Natural killer cell (primary cell): ENCODE measurements at regions not wholly inside any gene's neighbourhood (a gene's known extent, or its start where the extent isn't known, plus 50 kb on each side); places are given as distances from the start of the nearest gene placed in this dataset.

ENCODE experiments used
- ATAC-seq, 3 donors: fragments of 150-1000 bp in 2 of 3; fragments of 200-7000 bp in 1 of 3; cut with Tn5 transposase; 1 replicate in 1 of 3; 2 replicates in 2 of 3; pipeline ENCODE4 v1.10.0; 2021; ENCODE audit warnings: mild to moderate bottlenecking in 2 of 3, moderate library complexity in 2 of 3
- DNase-seq, 2 donors: peaks; one replicate each; pipeline versions ENCODE4 v3.0.0 to v3.0.0-alpha.2; 2013 to 2021; ENCODE audit warnings: mixed read lengths in 1 of 2
- H3K27ac ChIP-seq: one replicate; pipeline ENCODE4 v1.5.1; 2013; ENCODE audit warnings: mild to moderate bottlenecking, low read length
- H3K27me3 ChIP-seq: one replicate; pipeline ENCODE4 v1.6.1; 2013; ENCODE audit warnings: low read length; ENCODE audit not compliant: control insufficient read depth, insufficient read depth
- H3K36me3 ChIP-seq: one replicate; pipeline ENCODE4 v1.6.1; 2013; ENCODE audit warnings: low read length; ENCODE audit not compliant: control insufficient read depth, insufficient read depth
- H3K4me1 ChIP-seq: one replicate; pipeline ENCODE4 v1.6.1; 2013; ENCODE audit warnings: low read length; ENCODE audit not compliant: control insufficient read depth, insufficient read depth
- H3K4me3 ChIP-seq: one replicate; pipeline ENCODE4 v1.5.1; 2013; ENCODE audit warnings: low read length
- H3K9me3 ChIP-seq: one replicate; pipeline ENCODE4 v1.6.1; 2013; ENCODE audit warnings: low read length; ENCODE audit not compliant: control insufficient read depth, insufficient read depth
- H3K27ac Mint-ChIP-seq, 2 donors: one replicate each; pipeline ENCODE4 v1.8.0; 2022; ENCODE audit warnings: mild to moderate bottlenecking in 2 of 2, mixed read lengths in 2 of 2, moderate library complexity in 1 of 2
- H3K27me3 Mint-ChIP-seq, 2 donors: one replicate each; pipeline ENCODE4 v1.8.0; 2022; ENCODE audit warnings: low read depth in 2 of 2, mixed read lengths in 2 of 2
- H3K36me3 Mint-ChIP-seq: one replicate; pipeline ENCODE4 v1.8.0; 2022; ENCODE audit warnings: mixed read lengths
- H3K4me1 Mint-ChIP-seq, 2 donors: one replicate each; pipeline ENCODE4 v1.8.0; 2022; ENCODE audit warnings: mixed read lengths in 2 of 2
- H3K4me3 Mint-ChIP-seq: one replicate; pipeline ENCODE4 v1.8.0; 2022; ENCODE audit warnings: mild to moderate bottlenecking, moderate library complexity, mixed read lengths
- H3K9me3 Mint-ChIP-seq, 2 donors: one replicate each; pipeline ENCODE4 v1.8.0; 2022; ENCODE audit warnings: mixed read lengths in 2 of 2
- WGBS: methylation state at CpG from one replicate; pipeline ENCODE4 v1.1.7; 2013; ENCODE audit warnings: missing lambda C conversion rate; ENCODE audit not compliant: insufficient coverage; 5-methylcytosine and 5-hydroxymethylcytosine counted together
- intact Hi-C: fragments of 100-400 bp; cut with micrococcal nuclease; formaldehyde crosslinking; loops from one replicate; pipeline ENCODE4 v1.14.2; 2022
- TF ChIP-seq, protein P1 (sequence below): fragments of 200-600 bp; IDR thresholded peaks from one replicate; pipeline ENCODE4 v1.8.0; 2022; ENCODE audit warnings: antibody characterized with exemption

DNA sequence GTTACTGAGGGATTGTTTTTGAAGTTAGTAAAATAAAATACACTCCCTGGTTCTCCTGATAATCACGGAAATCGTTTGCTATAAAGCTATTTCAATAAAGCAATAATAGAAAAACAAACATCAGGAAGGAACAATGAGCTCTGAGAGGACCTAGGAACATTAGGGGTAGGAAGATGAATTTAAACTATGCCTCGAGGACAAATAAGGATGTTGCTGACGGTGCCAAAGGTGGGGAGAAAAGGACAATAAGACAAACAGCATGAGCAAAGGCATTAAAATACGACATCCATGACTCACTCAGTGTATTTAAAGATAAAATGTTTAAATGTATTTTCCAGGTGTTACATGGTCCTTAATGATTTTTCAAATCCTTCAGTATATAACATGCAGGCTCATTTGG is 110.3 kb downstream of the MTNR1A start:
- WGBS = 72% methylated on average over 2 of the region's 5 CpGs
- H3K27ac Mint-ChIP-seq = no peak overlapping the region
- no peak overlapping the region for H3K4me3 ChIP-seq
- H3K9me3 Mint-ChIP-seq = peaks cover 8 to 9% of the 10 kb centered on the region in 2 donors
- no peaks in the 10 kb centered on the region for H3K27me3 Mint-ChIP-seq
- H3K4me1 Mint-ChIP-seq = no peaks in the 10 kb centered on the region
- peaks cover 3% of the 10 kb centered on the region for H3K9me3 ChIP-seq
- no peaks in the 10 kb centered on the region for H3K27me3 ChIP-seq
- intact Hi-C loops = no loop called here
- DNase-seq (no peak), ATAC-seq (no peak)
- no peaks in the 10 kb centered on the region for H3K36me3 ChIP-seq
- no peaks in the 10 kb centered on the region for H3K36me3 Mint-ChIP-seq
- no peak overlapping the region for H3K4me3 Mint-ChIP-seq
- no peak overlapping the region for H3K27ac ChIP-seq
- H3K4me1 ChIP-seq = no peaks in the 10 kb centered on the region
- TF ChIP-seq, protein P1, sequence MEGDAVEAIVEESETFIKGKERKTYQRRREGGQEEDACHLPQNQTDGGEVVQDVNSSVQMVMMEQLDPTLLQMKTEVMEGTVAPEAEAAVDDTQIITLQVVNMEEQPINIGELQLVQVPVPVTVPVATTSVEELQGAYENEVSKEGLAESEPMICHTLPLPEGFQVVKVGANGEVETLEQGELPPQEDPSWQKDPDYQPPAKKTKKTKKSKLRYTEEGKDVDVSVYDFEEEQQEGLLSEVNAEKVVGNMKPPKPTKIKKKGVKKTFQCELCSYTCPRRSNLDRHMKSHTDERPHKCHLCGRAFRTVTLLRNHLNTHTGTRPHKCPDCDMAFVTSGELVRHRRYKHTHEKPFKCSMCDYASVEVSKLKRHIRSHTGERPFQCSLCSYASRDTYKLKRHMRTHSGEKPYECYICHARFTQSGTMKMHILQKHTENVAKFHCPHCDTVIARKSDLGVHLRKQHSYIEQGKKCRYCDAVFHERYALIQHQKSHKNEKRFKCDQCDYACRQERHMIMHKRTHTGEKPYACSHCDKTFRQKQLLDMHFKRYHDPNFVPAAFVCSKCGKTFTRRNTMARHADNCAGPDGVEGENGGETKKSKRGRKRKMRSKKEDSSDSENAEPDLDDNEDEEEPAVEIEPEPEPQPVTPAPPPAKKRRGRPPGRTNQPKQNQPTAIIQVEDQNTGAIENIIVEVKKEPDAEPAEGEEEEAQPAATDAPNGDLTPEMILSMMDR = no peak

DNA sequence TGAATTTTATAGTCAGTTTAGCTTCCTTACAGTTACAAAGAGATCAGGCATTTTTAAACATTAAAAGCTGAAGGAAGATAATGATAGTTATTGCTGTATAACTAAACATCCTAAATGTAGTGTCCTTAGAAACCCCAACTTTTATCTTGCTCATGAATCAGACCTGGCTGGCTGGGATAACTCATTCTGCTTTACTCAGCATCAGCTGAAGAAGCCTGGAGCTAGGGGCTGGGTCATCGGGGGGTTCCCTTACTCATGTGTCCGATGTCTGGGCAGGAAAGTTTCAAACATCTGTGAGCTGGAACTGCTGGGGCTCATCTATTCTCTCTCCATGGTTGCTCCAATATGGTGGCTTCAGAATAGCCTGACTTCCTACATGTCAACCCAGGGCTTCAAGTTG is 113.9 kb downstream of the MTNR1A start:
- Mint-ChIP-seq H3K9me3 (peaks cover 15 to 16% of the 10 kb centered on the region in 2 donors), H3K27ac (no peak overlapping the region), H3K4me1 (no peaks in the 10 kb centered on the region), H3K4me3 (no peak overlapping the region), H3K36me3 (no peaks in the 10 kb centered on the region), H3K27me3 (no peaks in the 10 kb centered on the region)
- Histone ChIP-seq H3K4me1 (no peaks in the 10 kb centered on the region), H3K4me3 (no peak overlapping the region), H3K27ac (no peak overlapping the region), H3K9me3 (no peaks in the 10 kb centered on the region), H3K27me3 (no peaks in the 10 kb centered on the region), H3K36me3 (no peaks in the 10 kb centered on the region)
- intact Hi-C loops = no loop called here
- DNase-seq (no peak), ATAC-seq (no peak)
- TF ChIP-seq, protein P1 = no peak
- 91% methylated on average over 2 of the region's 2 CpGs for WGBS

DNA sequence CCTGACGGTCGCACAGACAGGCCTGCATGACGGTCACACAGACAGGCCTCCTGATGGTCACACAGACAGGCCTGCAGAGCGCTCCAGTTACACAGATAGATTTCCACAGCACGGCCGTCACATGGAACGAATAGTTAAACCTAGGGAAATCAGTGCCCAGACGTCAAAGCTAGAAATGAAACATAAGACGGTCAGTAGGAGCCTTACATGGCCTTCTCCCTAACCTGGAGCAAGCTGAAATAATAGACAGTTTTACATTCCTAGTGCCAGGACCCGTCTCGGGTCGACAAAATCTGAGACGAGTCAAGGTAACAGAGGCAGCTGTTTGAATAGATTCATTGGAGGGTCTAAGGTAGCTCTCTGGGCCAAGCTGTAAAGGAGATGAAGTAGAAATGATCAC is 126.9 kb downstream of the MTNR1A start:
- ATAC-seq (no peak), DNase-seq (no peak)
- no peaks in the 10 kb centered on the region for H3K36me3 Mint-ChIP-seq
- no peaks in the 10 kb centered on the region for H3K9me3 Mint-ChIP-seq
- no peak overlapping the region for H3K27ac Mint-ChIP-seq
- no peaks in the 10 kb centered on the region for H3K4me1 Mint-ChIP-seq
- H3K4me3 Mint-ChIP-seq = no peak overlapping the region
- 92% methylated on average over 13 of the region's 13 CpGs for WGBS
- TF ChIP-seq, protein P1 = no peak
- H3K27me3 Mint-ChIP-seq = no peaks in the 10 kb centered on the region
- Histone ChIP-seq H3K4me3 (no peak overlapping the region), H3K27ac (no peak overlapping the region), H3K27me3 (no peaks in the 10 kb centered on the region), H3K9me3 (no peaks in the 10 kb centered on the region), H3K36me3 (no peaks in the 10 kb centered on the region), H3K4me1 (no peaks in the 10 kb centered on the region)
- intact Hi-C loops = no loop called here

DNA sequence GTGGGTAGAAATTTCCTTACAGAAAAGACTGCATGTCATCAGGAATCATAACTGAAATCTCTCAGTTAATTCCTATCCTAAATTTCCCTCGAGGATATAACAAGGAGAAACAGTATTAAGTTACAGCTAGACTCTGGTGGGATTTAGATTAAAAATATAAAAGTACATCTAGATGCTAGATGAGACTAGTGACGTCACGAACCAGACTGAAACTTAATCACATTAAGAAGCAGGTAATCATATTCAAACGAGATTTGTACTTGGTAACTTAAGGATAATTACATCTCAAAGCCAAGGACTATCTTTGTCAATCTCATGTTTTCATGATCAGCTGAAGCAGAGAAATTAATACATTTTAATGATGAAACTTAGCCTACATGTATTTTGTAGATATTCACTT is 130.6 kb downstream of the MTNR1A start:
- Mint-ChIP-seq H3K27ac (no peak overlapping the region), H3K4me1 (no peaks in the 10 kb centered on the region), H3K27me3 (no peaks in the 10 kb centered on the region), H3K9me3 (peaks cover 0 to under 1% of the 10 kb centered on the region in 2 donors), H3K4me3 (no peak overlapping the region), H3K36me3 (no peaks in the 10 kb centered on the region)
- Histone ChIP-seq H3K9me3 (no peaks in the 10 kb centered on the region), H3K27ac (no peak overlapping the region), H3K4me1 (no peaks in the 10 kb centered on the region), H3K4me3 (no peak overlapping the region), H3K27me3 (no peaks in the 10 kb centered on the region), H3K36me3 (no peaks in the 10 kb centered on the region)
- intact Hi-C loops = no loop called here
- TF ChIP-seq, protein P1 = no peak
- no peak for DNase-seq
- 100% methylated on average over 1 of the region's 4 CpGs for WGBS
- ATAC-seq = no peak
